ENCODE measurements at regions not wholly inside any gene's neighbourhood (a gene's known extent, or its start where the extent isn't known, plus 50 kb on each side); places are given as distances from the start of the nearest gene placed in this dataset.

- Histone ChIP-seq H3K4me3 (ENCODE audit: low read depth, low read length) (no peak overlapping the region), H3K36me3 (ENCODE audit: control insufficient read depth in 2 of 2, insufficient read depth in 1 of 2, low read length in 2 of 2) (no peaks in the 10 kb centered on the region), H3K9me3 (ENCODE audit: control insufficient read depth, insufficient read depth, low read depth, low read length) (no peaks in the 10 kb centered on the region), H3K27ac (ENCODE audit: extremely low read depth, low read depth, low read length) (no peak overlapping the region), H3K4me1 (ENCODE audit: control insufficient read depth, insufficient read depth, low read length) (no peaks in the 10 kb centered on the region)
- POLR2A ChIA-PET, result no interaction called here
- no peak for TF ChIP-seq ZNF223 (tag by site-specific recombination; IDR thresholded peaks at IDR 0.05)
- TF ChIP-seq ZNF37A (tag by site-specific recombination; IDR thresholded peaks at IDR 0.05), result no peak
- no peak for TF ChIP-seq RBAK (tag by site-specific recombination; IDR thresholded peaks at IDR 0.05)
- no peak for TF ChIP-seq ZNF785 (tag by site-specific recombination; IDR thresholded peaks at IDR 0.05)
- no peak for TF ChIP-seq ZBTB6 (tag by site-specific recombination; IDR thresholded peaks at IDR 0.05)
- no peak for TF ChIP-seq ZSCAN16 (tag by site-specific recombination; IDR thresholded peaks at IDR 0.05)
- CTCF ChIA-PET, result interaction anchor here (1.2 to 3.5 kb wide), 2 partner anchors 9 to 12 kb away, joined by 3 to 41 read pairs; no protein-coding TSS in a partner anchor
These were observed 86.9 kb upstream of the IGLL5 start for GRCh38 chr22:22800716-22801115.

- Histone ChIP-seq H3K4me3 (ENCODE audit: low read depth, low read length) (no peak overlapping the region), H3K27ac (ENCODE audit: extremely low read depth, low read depth, low read length) (no peak overlapping the region), H3K36me3 (ENCODE audit: control insufficient read depth in 2 of 2, insufficient read depth in 1 of 2, low read length in 2 of 2) (no peaks in the 10 kb centered on the region), H3K4me1 (ENCODE audit: control insufficient read depth, insufficient read depth, low read length) (no peaks in the 10 kb centered on the region), H3K9me3 (ENCODE audit: control insufficient read depth, insufficient read depth, low read depth, low read length) (no peaks in the 10 kb centered on the region)
- no peak for TF ChIP-seq INSM2 (tag by site-specific recombination; IDR thresholded peaks at IDR 0.05)
- POLR2A ChIA-PET, result interaction anchor here (0.6 kb wide), 1 partner anchor 1703 kb away, joined by 3 read pairs; no protein-coding TSS in a partner anchor
- CTCF ChIA-PET, result interaction anchor here (0.5 to 1.6 kb wide), 16 partner anchors 10 to 1104 kb away, joined by 3 to 15 read pairs (median 4); no protein-coding TSS in a partner anchor
These were observed 85.2 kb upstream of the IGLL5 start for GRCh38 chr22:22802339-22802970.

- no peaks in the 10 kb centered on the region for H3K36me3 ChIP-seq (ENCODE audit: control insufficient read depth in 2 of 2, insufficient read depth in 1 of 2, low read length in 2 of 2)
- H3K9me3 ChIP-seq (ENCODE audit: control insufficient read depth, insufficient read depth, low read depth, low read length), result no peaks in the 10 kb centered on the region
- POLR2A ChIA-PET, result interaction anchor here (0.6 kb wide), 1 partner anchor 1702 kb away, joined by 3 read pairs; no protein-coding TSS in a partner anchor
- no peak overlapping the region for H3K4me3 ChIP-seq (ENCODE audit: low read depth, low read length)
- no peak for TF ChIP-seq ZNF707 (tag by site-specific recombination; IDR thresholded peaks at IDR 0.05)
- TF ChIP-seq SALL2 (tag by site-specific recombination; IDR thresholded peaks at IDR 0.05; ENCODE audit: borderline replicate concordance), result no peak
- CTCF ChIA-PET, result interaction anchor here (0.7 to 1.5 kb wide), 4 partner anchors 15 to 582 kb away, joined by 3 to 15 read pairs (median 8); no protein-coding TSS in a partner anchor
- H3K4me1 ChIP-seq (ENCODE audit: control insufficient read depth, insufficient read depth, low read length), result no peaks in the 10 kb centered on the region
- H3K27ac ChIP-seq (ENCODE audit: extremely low read depth, low read depth, low read length), result no peak overlapping the region
These were observed 84.2 kb upstream of the IGLL5 start for GRCh38 chr22:22803285-22803853.

GRCh38 chr22:22810018-22810427 lies 77.6 kb upstream of the IGLL5 start:
- Histone ChIP-seq H3K27ac (ENCODE audit: extremely low read depth, low read depth, low read length) (no peak overlapping the region), H3K9me3 (ENCODE audit: control insufficient read depth, insufficient read depth, low read depth, low read length) (no peaks in the 10 kb centered on the region), H3K4me1 (ENCODE audit: control insufficient read depth, insufficient read depth, low read length) (no peaks in the 10 kb centered on the region), H3K36me3 (ENCODE audit: control insufficient read depth in 2 of 2, insufficient read depth in 1 of 2, low read length in 2 of 2) (no peaks in the 10 kb centered on the region), H3K4me3 (ENCODE audit: low read depth, low read length) (no peak overlapping the region)
- TF ChIP-seq CTCF (tag by site-specific recombination; IDR thresholded peaks at IDR 0.05), result 0 out of 2 replicates have a peak, but pooled peaks have one; percentile 19
- TF ChIP-seq ZNF654 (tag by site-specific recombination; IDR thresholded peaks at IDR 0.05; ENCODE audit: low read depth), result peak; percentile 21; the same call in 1 of the 2 replicates
- peak; percentile 18; the same call in 1 of the 2 replicates for TF ChIP-seq SCRT2 (tag by site-specific recombination; IDR thresholded peaks at IDR 0.05)
- no peak for TF ChIP-seq ZNF169 (tag by site-specific recombination; IDR thresholded peaks at IDR 0.05)
- TF ChIP-seq ZBTB26 (tag by site-specific recombination; optimal IDR thresholded peaks at IDR 0.05), result no peak
- POLR2A ChIA-PET, result no interaction called here
- CTCF ChIA-PET, result interaction anchor here (0.6 to 3.2 kb wide), 30 partner anchors 9 to 346 kb away, joined by 3 to 29 read pairs (median 5); no protein-coding TSS in a partner anchor

All from HEK293 (cell line).